ENCODE measurements at regions not wholly inside any gene's neighbourhood (a gene's known extent, or its start where the extent isn't known, plus 50 kb on each side); places are given as distances from the start of the nearest gene placed in this dataset.

- intact Hi-C loops (cut with DNase I, micrococcal nuclease), result no loop called here
- Mint-ChIP-seq H3K4me1 (ENCODE audit: low read depth) (peaks cover 5% of the 10 kb centered on the region), H3K36me3 (ENCODE audit: low read depth) (no peaks in the 10 kb centered on the region), H3K9me3 (no peaks in the 10 kb centered on the region), H3K27ac (no peak overlapping the region), H3K27me3 (no peaks in the 10 kb centered on the region), H3K4me3 (no peak overlapping the region)
- H3K27me3 ChIP-seq (ENCODE audit: control insufficient read depth in 1 of 2, insufficient read depth in 2 of 2, low read length in 2 of 2), result no peaks in the 10 kb centered on the region
- H3K4me1 ChIP-seq (ENCODE audit: insufficient read depth, low read length), result no peaks in the 10 kb centered on the region
- POLR2A ChIA-PET, result no interaction called here
- CTCF ChIA-PET, result no interaction called here
- no peaks in the 10 kb centered on the region for H3K36me3 ChIP-seq (ENCODE audit: insufficient read depth, low read length)
- ATAC-seq (ENCODE audit: poor library complexity) (no peak), DNase-seq (no peak)
- H3K9me3 ChIP-seq (ENCODE audit: control insufficient read depth in 1 of 2, insufficient read depth in 1 of 2, low read length in 2 of 2), result no peaks in the 10 kb centered on the region
- no peak overlapping the region for H3K4me3 ChIP-seq (ENCODE audit: low read length)
- TF ChIP-seq CTCF (IDR thresholded peaks at IDR 0.05), result no peak
- H3K27ac ChIP-seq (ENCODE audit: low read depth in 1 of 2, low read length in 2 of 2), result no peak overlapping the region
Observed at GRCh38 chr15:92705764-92706163, 50.2 kb upstream of the FAM174B start.

GRCh38 chr15:92706201-92706600 lies 50.6 kb upstream of the FAM174B start:
- POLR2A ChIA-PET, result no interaction called here
- no peaks in the 10 kb centered on the region for H3K27me3 Mint-ChIP-seq
- DNase-seq (no peak), ATAC-seq (ENCODE audit: poor library complexity) (no peak)
- intact Hi-C loops (cut with DNase I, micrococcal nuclease), result no loop called here
- H3K36me3 Mint-ChIP-seq (ENCODE audit: low read depth), result no peaks in the 10 kb centered on the region
- no peak overlapping the region for H3K27ac ChIP-seq (ENCODE audit: low read depth in 1 of 2, low read length in 2 of 2)
- no peaks in the 10 kb centered on the region for H3K36me3 ChIP-seq (ENCODE audit: insufficient read depth, low read length)
- H3K9me3 Mint-ChIP-seq, result no peaks in the 10 kb centered on the region
- no peaks in the 10 kb centered on the region for H3K9me3 ChIP-seq (ENCODE audit: control insufficient read depth in 1 of 2, insufficient read depth in 1 of 2, low read length in 2 of 2)
- H3K4me1 Mint-ChIP-seq (ENCODE audit: low read depth), result peaks cover 5% of the 10 kb centered on the region
- H3K27ac Mint-ChIP-seq, result no peak overlapping the region
- H3K4me3 ChIP-seq (ENCODE audit: low read length), result no peak overlapping the region
- no peaks in the 10 kb centered on the region for H3K4me1 ChIP-seq (ENCODE audit: insufficient read depth, low read length)
- no peak overlapping the region for H3K4me3 Mint-ChIP-seq
- no peaks in the 10 kb centered on the region for H3K27me3 ChIP-seq (ENCODE audit: control insufficient read depth in 1 of 2, insufficient read depth in 2 of 2, low read length in 2 of 2)
- TF ChIP-seq CTCF (IDR thresholded peaks at IDR 0.05), result no peak
- CTCF ChIA-PET, result no interaction called here

GRCh38 chr15:92707880-92708551 lies 52.4 kb upstream of the FAM174B start:
- H3K27me3 ChIP-seq (ENCODE audit: control insufficient read depth in 1 of 2, insufficient read depth in 2 of 2, low read length in 2 of 2), result no peaks in the 10 kb centered on the region
- Mint-ChIP-seq H3K4me3 (no peak overlapping the region), H3K4me1 (ENCODE audit: low read depth) (peaks cover 5% of the 10 kb centered on the region), H3K27me3 (no peaks in the 10 kb centered on the region), H3K36me3 (ENCODE audit: low read depth) (no peaks in the 10 kb centered on the region), H3K27ac (no peak overlapping the region), H3K9me3 (no peaks in the 10 kb centered on the region)
- H3K4me3 ChIP-seq (ENCODE audit: low read length), result no peak overlapping the region
- H3K4me1 ChIP-seq (ENCODE audit: insufficient read depth, low read length), result no peaks in the 10 kb centered on the region
- no peaks in the 10 kb centered on the region for H3K36me3 ChIP-seq (ENCODE audit: insufficient read depth, low read length)
- no peak for TF ChIP-seq CTCF (IDR thresholded peaks at IDR 0.05)
- no peak for ATAC-seq (ENCODE audit: poor library complexity)
- H3K27ac ChIP-seq (ENCODE audit: low read depth in 1 of 2, low read length in 2 of 2), result no peak overlapping the region
- ChIA-PET CTCF (no interaction called here), POLR2A (no interaction called here)
- no peak for DNase-seq
- intact Hi-C loops (cut with DNase I, micrococcal nuclease), result no loop called here
- no peaks in the 10 kb centered on the region for H3K9me3 ChIP-seq (ENCODE audit: control insufficient read depth in 1 of 2, insufficient read depth in 1 of 2, low read length in 2 of 2)
